Left ventricle myocardium inferior (tissue), 1 donor: ENCODE measurements at regions not wholly inside any gene's neighbourhood (a gene's known extent, or its start where the extent isn't known, plus 50 kb on each side); places are given as distances from the start of the nearest gene placed in this dataset.
"Not testable (repeated sequence)": the region's sequence is repeated elsewhere in the genome, so short reads cannot be mapped to it uniquely, and the experiment has no call there.

Experiments
- DNase-seq: peaks from one replicate; pipeline ENCODE4 v3.0.0-alpha.2; 2020
- H3K27ac ChIP-seq: fragments of 200-600 bp; replicated peaks from 2 replicates; pipeline ENCODE4 v1.8.0; 2021
- H3K27me3 ChIP-seq: fragments of 200-600 bp; 2 replicates; pipeline ENCODE4 v1.8.0; 2021; ENCODE audit warnings: low read depth
- H3K36me3 ChIP-seq: fragments of 200-600 bp; 2 replicates; pipeline ENCODE4 v1.8.0; 2021
- H3K4me1 ChIP-seq: fragments of 200-600 bp; 2 replicates; pipeline ENCODE4 v1.8.0; 2021
- H3K4me3 ChIP-seq: fragments of 200-600 bp; 2 replicates; pipeline ENCODE4 v1.8.0; 2021; ENCODE audit warnings: mild to moderate bottlenecking, moderate library complexity
- H3K9me3 ChIP-seq: fragments of 200-600 bp; replicated peaks from 2 replicates; pipeline ENCODE4 v1.8.0; 2021
- intact Hi-C: fragments of 100-400 bp; cut with micrococcal nuclease; formaldehyde crosslinking; loops from one replicate; pipeline ENCODE4 v1.11.0; 2022
- TF ChIP-seq, protein P1 (sequence below): fragments of 200-600 bp; IDR thresholded peaks from 2 replicates; pipeline ENCODE4 v1.8.0; 2021; ENCODE audit warnings: antibody characterized with exemption, mild to moderate bottlenecking, borderline replicate concordance
- donor health status: DM: no; HTN: yes; CAD: no; lungs with severe emphysema.

DNA sequence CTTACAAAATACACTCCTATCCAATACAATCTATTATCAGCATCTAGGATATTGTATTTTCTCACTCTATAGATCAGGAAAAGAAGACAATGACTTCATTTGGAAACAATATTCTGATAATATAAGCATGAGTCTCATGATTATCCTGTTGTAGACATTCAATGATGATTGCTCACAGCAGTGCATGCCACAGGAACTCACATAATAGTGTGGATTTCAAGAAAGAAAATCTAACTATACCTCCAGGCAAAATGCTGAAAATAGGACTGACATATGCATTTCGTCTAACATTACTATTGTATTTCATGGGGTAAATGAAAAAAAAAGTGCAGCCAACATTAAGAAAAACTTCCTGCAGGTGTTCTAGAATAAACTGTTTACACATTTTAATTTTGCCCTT lies 122.6 kb downstream of the POSTN start:
- H3K36me3 ChIP-seq, result no peaks in the 10 kb centered on the region
- H3K9me3 ChIP-seq, result no peaks in the 10 kb centered on the region
- no peaks in the 10 kb centered on the region for H3K4me1 ChIP-seq
- H3K27ac ChIP-seq, result no peak overlapping the region
- no peak overlapping the region for H3K4me3 ChIP-seq
- intact Hi-C loops, result no loop called here
- DNase-seq, result no peak
- no peaks in the 10 kb centered on the region for H3K27me3 ChIP-seq
- TF ChIP-seq, protein P1, sequence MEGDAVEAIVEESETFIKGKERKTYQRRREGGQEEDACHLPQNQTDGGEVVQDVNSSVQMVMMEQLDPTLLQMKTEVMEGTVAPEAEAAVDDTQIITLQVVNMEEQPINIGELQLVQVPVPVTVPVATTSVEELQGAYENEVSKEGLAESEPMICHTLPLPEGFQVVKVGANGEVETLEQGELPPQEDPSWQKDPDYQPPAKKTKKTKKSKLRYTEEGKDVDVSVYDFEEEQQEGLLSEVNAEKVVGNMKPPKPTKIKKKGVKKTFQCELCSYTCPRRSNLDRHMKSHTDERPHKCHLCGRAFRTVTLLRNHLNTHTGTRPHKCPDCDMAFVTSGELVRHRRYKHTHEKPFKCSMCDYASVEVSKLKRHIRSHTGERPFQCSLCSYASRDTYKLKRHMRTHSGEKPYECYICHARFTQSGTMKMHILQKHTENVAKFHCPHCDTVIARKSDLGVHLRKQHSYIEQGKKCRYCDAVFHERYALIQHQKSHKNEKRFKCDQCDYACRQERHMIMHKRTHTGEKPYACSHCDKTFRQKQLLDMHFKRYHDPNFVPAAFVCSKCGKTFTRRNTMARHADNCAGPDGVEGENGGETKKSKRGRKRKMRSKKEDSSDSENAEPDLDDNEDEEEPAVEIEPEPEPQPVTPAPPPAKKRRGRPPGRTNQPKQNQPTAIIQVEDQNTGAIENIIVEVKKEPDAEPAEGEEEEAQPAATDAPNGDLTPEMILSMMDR, result no peak

DNA sequence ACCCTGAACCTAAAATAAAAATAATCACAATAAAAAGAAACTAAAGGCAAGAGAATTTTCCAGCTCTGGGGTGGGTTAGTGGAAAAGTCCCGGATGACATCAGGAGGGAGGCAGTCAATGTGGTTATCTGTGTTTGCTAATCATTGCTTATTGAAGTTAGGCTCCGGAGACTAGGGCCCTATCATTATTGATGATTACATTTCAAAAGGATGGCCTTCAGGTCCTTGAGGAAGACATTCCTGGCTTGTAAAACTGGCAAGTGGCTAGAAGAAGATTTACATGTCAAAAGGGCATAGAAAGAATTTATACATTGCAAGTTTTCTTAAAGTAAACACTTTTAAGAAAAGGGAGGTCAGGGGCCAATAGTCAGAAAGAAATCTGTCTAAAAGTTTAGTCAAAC lies 123.4 kb downstream of the POSTN start:
- Histone ChIP-seq H3K27me3 (no peaks in the 10 kb centered on the region), H3K4me1 (no peaks in the 10 kb centered on the region), H3K36me3 (no peaks in the 10 kb centered on the region), H3K9me3 (no peaks in the 10 kb centered on the region), H3K4me3 (no peak overlapping the region), H3K27ac (no peak overlapping the region)
- TF ChIP-seq, protein P1, result no peak
- intact Hi-C loops, result no loop called here
- DNase-seq, result no peak

DNA sequence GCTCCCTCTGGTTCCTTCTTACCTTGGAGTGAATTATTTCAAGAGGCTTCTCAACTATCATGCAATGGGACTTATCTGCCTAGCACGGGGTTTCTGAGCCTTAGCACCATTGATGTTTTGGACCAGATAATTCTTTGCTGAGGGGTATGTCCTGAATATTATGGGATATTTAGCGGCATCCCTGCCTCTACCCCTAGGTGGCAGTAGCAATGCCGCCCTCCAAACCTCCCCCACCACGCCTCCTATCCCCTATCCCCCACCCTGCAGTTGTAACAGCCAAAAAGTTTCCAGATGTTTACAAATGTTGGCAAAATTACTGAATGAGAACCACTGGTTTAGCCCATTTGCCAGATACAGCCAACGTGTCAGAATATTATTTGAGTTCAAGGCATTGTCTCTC lies 125.5 kb downstream of the POSTN start:
- Histone ChIP-seq H3K27me3 (no peaks in the 10 kb centered on the region), H3K4me3 (no peak overlapping the region), H3K9me3 (peaks cover 10% of the 10 kb centered on the region), H3K27ac (no peak overlapping the region), H3K4me1 (no peaks in the 10 kb centered on the region), H3K36me3 (no peaks in the 10 kb centered on the region)
- intact Hi-C loops, result no loop called here
- TF ChIP-seq, protein P1, result no peak
- DNase-seq, result no peak

DNA sequence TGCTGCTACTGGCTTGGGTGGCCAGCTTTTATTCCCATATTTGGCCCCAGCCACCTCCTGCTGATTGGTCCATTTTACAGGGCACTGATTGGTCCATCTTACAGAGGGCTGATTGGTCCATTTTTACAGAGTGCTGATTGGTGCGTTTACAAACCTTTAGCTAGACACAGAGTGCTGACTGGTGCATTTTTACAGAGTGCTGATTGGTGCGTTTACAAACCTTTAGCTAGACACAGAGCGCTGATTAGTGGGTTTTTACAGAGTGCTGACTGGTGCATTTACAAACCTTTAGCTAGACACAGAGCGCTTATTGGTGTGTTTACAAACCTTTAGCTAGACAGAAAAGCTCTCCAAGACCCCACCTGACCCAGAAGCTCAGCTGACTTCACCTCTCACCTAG lies 126.3 kb downstream of the POSTN start:
- H3K4me1 ChIP-seq, DNase-seq, H3K27me3 ChIP-seq, intact Hi-C loops, H3K4me3 ChIP-seq, H3K36me3 ChIP-seq, H3K27ac ChIP-seq, H3K9me3 ChIP-seq: not testable (repeated sequence)

DNA sequence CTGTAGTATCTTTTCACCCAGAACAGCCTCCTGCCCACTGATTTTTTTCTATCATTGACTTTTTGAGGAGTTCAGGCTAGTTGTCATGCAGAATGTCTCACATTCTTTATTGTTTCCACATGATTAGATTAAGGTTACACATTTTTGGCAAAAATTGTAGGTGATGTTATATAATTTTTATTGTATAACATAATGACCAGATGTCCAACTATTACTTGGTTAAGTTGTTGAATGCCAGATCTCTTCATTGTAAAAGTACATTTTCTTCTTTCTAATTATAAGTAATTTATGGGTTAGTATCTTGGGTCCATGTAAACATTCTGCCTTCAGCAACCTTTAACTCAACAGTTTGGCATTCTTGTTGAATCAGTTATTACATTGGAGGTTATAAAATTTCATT lies 138.4 kb downstream of the POSTN start:
- Histone ChIP-seq H3K4me1 (no peaks in the 10 kb centered on the region), H3K4me3 (no peak overlapping the region), H3K27me3 (no peaks in the 10 kb centered on the region), H3K9me3 (peaks cover 5% of the 10 kb centered on the region), H3K36me3 (no peaks in the 10 kb centered on the region), H3K27ac (no peak overlapping the region)
- DNase-seq, result no peak
- TF ChIP-seq, protein P1, result no peak
- intact Hi-C loops, result no loop called here

DNA sequence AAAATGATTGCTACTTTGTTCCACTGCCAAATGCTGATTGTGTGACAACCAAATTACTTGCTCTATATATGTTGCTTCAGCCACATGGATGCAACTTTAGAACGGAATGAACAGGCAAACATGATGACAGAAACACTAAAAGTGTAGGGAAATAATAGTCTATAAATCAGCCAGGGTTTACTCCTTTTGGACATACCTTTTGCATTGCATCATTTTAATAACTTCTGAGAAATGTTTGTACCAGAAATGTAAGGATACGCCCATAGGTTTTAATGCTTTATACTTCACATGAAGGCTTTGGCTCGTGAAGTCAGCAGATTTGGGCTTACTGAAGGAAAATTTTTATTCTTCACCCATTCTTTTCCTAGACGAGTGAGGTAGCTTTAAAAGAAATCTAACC lies 141.0 kb downstream of the POSTN start:
- TF ChIP-seq, protein P1, result no peak
- no peak overlapping the region for H3K4me3 ChIP-seq
- DNase-seq, result no peak
- no peaks in the 10 kb centered on the region for H3K4me1 ChIP-seq
- intact Hi-C loops, result no loop called here
- no peaks in the 10 kb centered on the region for H3K36me3 ChIP-seq
- H3K27me3 ChIP-seq, result no peaks in the 10 kb centered on the region
- no peak overlapping the region for H3K27ac ChIP-seq
- peaks cover 18% of the 10 kb centered on the region for H3K9me3 ChIP-seq
